NCI-H1048 (cell line): ENCODE measurements at regions not wholly inside any gene's neighbourhood (a gene's known extent, or its start where the extent isn't known, plus 50 kb on each side); places are given as distances from the start of the nearest gene placed in this dataset.
"Not testable (repeated sequence)": the region's sequence is repeated elsewhere in the genome, so short reads cannot be mapped to it uniquely, and the experiment has no call there.

Source experiments
- DNase-seq: peaks from one replicate; lab custom pipeline; 2025; lab: John Stamatoyannopoulos, UW

DNA sequence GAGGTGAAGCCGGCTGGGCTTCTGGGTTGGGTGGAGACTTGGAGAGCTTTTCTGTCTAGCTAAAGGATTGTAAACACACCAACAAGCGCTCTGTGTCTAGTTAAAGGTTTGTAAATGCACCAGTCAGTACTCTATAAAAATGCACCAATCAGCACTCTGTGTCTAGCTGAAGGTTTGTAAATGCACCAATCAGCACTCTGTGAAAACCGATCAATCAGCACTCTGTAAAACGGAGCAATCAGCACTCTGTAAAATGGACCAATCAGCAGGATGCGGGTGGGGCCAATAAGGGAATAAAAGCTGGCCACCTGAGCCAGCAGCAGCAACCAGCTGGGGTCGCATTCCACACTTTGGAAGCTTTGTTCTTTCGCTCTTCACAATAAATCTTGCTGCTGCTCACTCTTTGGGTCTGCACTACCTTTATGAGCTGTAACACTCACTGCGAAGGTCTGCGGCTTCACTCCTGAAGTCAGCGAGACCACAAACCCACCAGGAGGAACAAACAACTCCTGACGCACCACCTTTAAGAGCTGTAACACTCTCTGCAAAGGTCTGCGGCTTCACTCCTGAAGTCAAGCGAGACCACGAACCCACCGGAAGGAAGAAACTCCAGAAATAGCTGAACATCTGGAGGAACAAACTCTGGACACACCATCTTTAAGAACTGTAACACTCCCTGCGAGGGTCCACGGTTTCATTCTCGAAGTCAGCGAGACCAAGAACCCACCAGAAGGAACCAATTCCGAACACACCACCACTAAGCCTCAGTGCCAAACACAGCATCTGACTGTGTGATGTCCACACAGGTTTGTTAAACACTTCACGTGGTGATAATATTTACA lies 378.2 kb upstream of the CCDC54 start:
- not testable (repeated sequence) for DNase-seq

DNA sequence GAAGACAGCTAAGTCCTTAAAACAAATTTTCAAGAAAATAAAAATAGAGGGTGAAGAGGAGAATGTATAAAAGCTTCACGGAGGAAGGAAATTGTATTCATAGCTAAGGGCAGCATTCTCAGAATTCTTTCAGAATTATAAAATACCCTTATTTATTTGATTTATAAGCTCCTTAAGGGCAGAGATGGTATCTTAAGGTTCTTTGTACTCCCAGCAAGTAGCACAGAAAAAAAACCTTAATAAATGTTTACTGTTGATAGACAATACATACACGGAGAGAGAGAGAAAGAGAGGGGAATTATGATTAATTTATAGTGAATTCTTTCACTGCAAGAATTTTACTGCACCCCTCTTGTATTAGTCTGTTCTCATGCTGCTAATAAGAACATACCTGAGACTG lies 375.6 kb upstream of the CCDC54 start:
- DNase-seq = no peak

DNA sequence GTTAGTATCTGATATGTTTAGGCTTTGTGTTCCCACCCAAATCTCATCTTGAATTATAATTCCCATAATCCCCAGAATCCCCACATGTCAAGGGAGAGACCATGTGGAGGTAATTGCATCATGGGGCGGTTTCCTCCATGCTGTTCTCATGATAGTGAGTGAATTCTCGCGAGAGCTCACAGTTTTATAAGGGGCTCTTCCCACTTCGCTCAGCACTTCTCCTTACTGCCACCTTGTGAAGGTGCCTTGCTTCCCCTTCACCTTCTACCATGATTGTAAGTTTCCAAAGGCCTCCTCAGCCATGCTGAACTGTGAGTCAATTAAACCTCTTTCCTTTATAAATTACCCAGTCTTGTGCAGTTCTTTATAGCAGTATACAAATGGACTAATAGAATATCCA lies 371.9 kb upstream of the CCDC54 start:
- DNase-seq = not testable (repeated sequence)

DNA sequence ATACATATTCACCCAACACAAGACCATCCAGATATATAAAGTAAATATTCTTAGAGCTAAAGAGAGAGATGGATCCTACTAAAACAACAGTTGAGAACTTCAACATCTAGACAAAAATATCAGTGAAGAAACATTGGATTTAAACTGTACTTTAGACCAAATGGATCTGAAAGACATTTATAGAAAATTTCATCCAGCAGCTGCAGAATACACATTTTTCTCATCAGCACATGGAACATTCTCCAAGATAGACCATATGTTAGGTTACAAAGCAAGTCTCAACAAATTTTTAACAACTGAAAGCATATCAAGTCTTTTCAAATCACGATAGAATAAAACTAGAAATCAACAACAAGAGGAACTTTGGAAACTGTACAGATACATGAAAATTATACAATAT lies 369.0 kb upstream of the CCDC54 start:
- no peak for DNase-seq

DNA sequence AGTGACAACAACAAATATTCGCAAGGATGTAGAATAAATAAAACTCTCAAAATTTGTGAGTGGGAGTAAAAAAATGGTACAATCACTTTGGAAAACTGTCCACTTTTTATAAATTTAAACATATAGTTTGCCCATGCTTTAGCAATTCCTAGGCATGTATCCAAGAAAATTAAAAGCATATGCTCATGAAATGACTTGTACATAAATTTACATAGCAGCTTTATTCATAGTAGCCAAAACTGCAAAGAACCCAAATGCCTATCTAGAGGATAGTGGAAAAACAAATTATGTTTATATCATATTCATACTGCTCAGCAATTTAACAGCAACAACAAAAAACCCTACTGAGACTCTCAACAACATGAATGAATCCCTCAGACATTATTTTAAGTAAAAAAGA lies 363.6 kb upstream of the CCDC54 start:
- no peak for DNase-seq

DNA sequence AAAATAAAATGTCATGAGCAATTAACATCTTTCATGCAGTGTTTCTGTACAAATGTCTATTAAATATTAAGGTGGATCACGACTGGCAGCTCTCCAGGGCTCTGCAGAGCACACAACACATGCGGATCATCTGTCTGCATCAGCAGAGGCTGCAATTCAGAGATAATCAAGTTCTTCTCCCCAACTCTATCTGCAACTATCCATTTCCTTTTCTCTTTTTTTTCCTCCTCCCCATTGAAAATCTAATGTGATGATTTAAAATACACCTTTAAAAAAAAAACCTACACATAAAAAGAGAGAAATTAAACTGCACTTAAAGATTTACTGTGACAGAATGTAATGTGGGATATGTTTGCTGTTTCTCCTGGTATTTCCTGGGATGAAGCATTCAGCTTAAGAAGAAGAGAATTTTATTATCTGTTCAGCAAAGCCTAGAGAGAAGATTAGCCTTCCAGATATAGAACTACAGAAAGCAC lies 352.6 kb upstream of the CCDC54 start:
- DNase-seq = no peak

DNA sequence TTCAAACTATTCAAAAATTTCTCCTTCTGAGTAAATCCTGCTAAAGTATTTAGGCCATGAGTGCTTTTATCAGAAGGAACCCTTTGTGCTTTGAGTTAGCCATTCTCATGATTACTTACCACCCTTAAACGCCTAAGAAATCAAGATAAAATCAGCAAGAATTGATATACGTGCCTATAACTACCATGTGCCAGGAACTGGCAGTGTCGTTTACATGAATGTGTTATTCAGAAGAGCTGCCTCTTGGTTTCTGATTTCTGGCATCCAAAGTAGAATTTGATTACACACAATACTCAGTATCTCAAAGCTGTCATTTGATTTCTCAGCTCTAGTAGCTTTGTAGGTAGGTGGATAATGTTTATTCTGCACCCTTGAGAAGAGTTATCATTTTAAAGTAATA lies 351.3 kb upstream of the CCDC54 start:
- no peak for DNase-seq

DNA sequence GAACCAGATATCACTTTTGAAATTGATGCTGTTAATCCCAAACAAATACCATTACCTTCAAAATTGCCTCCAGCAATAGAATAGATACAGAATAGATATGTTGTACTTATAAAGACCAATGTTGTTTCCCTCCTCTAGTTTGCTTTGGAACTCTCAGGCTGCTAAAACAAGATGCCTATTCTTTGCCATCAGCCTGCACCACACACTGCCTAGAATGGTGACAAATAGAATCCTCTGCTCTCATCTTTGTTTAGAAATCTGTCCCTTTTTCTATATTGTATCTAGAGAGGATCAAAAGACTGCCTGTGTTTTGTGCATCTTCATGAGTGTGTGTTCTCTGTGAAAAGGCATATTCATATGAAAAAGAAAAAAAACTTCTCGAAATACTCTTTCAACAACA lies 349.2 kb upstream of the CCDC54 start:
- no peak for DNase-seq

DNA sequence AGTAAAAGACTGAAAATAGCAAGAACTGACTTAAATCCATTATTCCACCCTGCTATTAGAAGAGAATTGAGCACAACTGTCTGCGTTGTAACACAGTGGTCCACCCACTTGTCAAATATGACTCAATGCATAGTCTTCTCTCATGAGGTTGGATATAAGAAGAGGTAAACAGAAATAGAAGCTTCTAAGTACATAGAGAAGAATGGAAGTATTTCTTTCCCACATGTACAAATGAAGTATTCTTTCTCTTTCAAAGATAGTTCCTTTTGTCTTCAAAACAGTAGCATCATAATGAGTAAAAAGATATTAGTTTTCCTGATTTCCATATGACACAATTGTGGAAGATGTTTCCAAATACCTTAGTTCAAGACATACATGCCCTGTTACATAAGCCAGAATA lies 348.6 kb upstream of the CCDC54 start:
- DNase-seq = no peak

DNA sequence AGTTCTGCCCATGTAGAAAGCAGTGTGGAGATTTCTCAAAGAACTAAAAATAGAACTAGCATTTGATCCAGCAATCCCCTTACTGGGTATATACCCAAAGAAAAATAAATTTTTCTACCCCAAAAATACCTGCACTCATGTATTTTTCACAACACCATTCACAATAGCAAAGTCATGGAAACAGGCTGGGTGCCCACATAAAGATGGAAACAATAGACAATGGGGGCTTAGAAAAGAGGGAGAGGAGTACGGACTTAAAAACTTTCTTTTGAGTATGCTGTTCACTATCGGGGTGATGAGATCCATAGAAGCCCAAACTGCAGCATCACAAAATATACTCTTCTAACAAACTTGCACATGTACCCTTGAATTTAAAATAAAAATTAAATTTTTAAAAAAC lies 345.1 kb upstream of the CCDC54 start:
- DNase-seq = no peak

DNA sequence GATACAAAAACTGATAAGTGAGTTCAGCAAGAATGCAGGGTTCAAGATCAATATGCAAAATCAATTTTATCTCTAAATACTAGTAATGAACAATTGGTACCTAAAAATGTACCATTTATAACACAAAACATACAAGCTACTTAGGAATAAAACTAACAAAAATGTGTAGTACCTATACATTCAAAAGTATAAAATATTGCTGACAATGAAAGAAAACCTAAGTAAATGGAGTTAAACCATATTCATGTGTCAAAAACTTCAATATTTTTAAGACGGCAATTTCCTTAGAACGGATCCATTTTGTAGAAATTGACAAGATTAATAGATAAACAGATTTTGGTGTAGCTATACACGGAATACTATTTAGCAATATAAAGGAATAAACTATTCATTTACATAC lies 343.1 kb upstream of the CCDC54 start:
- no peak for DNase-seq

DNA sequence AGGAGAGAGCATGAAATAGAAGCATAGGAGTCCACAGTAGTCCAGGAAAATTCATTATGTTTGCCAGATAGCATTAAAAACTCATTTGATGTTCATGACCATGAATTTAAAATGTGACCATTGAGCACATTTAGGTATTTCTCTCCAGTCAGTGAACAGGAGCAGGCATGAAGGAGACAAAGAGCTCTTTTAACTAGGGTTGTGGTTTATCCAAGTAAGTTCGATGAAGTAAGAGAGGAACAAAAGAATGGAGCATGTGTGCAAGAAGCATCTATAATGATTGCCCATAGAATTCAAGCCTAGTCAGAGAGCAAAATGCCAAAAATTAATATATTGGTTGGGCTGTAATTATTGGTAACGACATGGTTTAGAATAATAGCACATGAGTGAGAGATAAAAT lies 342.1 kb upstream of the CCDC54 start:
- DNase-seq = no peak

DNA sequence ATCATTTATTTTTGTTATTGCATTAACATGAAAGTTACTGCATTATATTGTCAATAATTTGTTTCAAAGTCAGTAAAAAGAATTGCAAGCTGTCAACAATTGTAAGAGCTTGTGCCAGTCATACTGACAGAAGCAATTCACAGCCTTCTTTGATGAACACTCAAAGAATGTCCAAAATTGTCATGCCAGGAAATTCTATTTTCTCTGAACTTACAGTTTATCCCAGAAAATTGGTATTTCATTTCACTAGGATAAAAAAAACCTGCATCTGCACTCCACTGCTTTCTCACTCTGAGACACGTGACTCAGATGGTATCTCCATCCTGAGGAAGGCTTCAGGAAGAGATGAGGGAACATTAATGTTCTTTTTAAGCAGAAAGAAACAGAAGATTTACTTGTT lies 332.6 kb upstream of the CCDC54 start:
- no peak for DNase-seq

DNA sequence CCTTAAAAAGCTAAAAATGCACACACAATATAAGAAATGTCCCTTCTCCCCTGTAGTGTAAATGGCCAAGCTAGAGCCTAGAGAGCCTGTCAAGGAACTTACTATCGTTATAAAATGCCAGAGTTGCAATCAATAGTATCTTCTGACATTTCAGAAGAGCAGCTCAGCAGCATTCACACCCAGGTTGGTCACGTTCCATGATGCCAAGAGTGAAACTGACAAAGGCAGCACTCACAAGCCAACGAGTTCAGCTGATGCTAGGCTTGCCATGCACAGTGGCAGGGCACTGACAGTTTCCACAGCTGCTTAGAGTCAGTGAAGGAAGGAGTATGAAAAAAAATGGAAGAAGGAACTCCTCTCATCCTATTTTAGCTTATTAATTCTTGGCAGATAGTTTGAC lies 331.4 kb upstream of the CCDC54 start:
- no peak for DNase-seq

DNA sequence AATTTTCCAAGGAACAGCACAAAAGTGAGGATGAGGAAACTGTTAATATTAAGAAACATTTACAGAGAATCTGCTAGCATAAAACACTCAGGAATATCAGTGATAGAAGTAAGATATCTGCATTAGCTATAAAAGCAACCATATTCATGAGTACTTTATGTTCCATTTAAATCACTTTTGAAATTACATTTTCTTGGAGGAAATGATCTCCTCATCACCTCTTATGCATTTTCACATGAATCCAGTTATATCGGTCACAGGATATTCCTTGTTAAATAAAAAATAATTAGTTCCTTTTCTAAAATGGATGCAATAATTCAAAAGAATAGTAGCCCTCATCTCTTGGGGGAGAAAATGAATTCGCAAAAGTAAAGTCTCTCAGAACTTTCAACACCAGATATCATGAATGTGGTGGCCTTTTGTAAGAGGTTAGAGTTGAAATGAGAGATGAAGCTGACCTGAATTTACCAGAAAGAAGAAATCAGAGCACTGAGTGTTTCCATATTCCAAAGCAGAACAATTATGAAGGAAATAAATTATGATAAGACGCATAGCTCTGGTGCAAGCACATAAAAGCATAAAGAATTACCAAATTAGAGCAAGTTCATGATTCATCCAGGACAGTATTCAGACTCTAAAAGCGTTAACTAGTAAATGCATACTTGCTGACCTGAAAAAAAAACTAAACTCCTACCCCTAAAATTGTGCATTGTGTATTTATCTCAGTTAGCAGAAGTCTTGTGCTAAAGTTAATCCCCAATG lies 321.9 kb upstream of the CCDC54 start:
- no peak for DNase-seq

DNA sequence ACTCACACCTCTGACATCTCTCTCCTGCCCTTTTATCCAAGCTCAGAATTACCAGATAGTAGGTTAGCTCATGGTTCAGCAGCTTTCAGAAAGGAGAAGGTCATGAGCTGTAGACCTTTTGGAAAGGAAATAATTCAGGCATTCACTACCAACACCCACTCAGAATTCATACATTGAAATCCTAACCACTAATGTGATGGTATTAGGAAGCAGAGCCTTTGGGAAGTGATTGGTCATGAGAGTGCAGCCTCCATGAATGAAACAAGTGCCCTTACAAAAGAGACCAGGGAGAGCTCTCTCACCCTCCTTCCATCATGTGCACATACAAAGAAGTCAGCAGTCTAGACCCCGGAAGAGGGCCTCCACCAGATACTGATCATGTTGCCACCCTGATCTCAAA lies 315.8 kb upstream of the CCDC54 start:
- DNase-seq = no peak

DNA sequence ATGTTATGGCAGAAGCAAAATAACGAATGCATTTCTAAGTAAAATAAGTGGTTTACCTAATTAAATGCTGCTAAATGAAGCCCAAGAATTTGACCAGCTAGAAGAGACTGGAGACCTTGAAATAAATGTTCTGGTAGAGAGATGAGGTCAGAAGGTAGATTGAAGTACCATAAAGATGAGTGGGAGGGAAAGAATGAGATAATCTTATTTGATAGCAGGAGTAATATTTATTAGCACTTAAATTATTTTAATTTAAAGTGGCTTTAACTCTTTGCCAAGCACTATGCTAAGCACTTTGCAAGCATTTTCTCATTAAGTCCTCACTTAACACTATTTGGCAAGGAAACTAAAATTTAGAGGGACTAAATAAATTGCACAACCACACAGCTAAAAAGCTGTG lies 314.9 kb upstream of the CCDC54 start:
- no peak for DNase-seq

DNA sequence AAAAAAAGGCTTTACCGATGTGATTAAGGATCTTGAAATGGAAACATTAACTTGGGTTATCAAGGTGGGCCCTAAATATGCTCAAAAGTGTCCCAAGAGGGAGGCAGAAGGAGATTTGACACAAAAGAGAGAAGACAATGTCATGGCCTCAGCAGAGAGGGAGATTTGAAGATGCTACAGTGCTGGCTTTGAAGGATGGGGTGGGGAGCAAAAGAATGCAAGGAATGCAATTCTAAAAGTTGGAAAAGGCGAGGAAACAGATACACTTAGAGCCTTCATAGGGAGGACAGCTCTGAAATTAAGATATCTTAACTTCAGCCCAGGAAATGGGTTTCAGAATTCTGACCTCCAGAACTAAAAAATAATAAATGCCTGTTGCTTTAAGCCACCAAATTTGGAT lies 314.5 kb upstream of the CCDC54 start:
- no peak for DNase-seq

DNA sequence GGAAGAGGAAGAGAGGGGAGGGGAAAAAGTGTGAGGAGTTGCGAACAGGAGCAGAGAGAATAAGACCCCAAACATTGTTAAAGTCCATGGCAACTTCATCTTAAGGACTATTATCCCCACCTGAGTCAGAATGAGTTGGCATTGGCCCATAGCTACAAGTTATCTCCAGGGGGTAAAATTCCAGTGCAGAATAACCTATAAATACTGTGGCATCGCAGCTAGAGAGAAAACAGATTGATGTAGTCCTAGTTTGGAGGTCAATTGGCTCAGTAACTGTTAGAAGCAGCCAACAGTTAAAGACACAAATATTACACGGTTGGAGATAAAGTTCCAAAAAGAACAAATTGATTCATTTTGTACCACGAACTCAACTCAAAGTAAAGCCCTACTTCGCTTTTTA lies 313.9 kb upstream of the CCDC54 start:
- no peak for DNase-seq

DNA sequence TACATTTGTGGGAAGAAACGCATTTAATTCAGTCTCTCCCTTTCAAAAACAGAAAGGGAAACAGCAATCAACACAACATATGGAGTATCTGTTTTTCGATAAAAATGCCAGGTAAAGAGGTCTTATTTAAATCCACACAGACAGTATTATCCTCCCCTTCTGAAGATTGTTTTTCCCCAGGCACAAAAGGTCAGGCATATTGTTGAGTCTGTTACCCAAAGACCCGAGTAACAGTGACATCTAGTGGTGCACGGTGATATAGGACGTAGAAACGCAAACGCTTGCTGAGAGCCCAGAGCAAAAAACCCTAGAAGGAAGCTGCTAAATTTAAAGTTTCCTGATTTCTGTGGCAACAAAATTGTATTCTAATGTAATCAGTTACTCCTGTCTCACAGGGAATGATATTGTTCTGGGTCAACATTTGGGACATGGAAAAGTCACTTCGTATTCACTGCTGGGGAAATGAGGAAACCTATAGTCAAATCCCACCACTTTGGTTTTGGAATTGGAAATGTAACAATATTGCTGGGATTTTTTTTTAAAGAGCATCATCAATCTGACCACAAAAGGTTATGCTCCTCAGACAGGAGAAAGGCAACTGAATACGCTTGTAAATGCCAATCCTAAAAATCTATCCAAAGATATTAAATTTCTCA lies 312.7 kb upstream of the CCDC54 start:
- peak; percentile 40 for DNase-seq

DNA sequence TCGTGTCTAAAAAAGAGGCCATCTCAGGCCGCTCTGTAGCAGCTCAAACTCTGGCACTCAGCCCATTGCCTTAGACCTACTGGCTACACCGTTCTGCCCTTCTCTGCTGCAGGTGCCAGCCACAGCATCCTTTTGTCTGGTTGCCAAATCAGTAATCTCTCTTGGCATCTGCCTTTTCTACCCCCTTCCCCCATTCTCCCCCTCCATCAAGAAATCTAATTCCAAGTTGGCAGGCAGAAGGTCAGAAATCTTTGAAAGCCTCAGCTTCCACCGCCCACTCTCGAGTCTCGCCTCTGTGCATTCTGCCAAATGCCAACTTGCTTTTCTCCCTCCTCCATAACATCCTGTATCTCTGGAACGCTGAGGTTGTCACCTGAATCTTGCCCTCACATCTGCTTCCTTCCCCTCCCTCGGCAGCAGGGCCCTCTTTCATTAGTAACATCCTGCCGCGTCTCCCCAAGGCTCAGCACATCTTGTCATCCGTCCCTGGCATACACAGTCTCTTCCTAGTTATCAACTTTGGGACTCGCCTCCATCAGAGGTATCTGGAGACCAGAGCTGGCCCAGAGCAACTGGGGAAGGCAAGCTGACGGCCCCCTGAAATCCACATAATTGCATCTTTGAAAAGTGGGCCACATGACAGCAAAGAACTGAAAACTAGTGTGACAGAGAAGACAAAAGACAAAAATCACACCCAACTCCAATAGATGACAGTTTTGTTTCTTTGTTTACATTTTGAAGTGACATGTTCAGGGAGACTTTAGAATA lies 312.0 kb upstream of the CCDC54 start:
- DNase-seq = no peak

DNA sequence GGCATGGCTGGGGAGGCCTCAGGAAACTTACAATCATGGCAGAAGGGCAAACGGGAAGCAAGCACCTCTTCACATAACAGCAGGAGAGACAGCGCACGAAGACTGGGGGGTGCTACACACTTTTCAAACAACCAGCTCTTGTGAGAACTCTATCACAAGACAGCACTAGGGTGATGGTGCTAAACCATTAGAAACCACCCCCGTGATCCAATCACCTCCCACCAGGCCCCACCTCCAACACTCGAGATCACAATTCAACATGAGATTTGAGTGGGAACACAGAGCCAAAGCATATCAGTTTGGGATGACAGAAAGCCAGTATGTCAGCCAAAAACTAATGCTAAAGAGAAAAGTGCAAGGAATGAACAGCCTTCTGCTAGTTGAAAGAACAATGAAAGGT lies 309.8 kb upstream of the CCDC54 start:
- no peak for DNase-seq
